Left lung (tissue), 4 donors: ENCODE measurements at regions not wholly inside any gene's neighbourhood (a gene's known extent, or its start where the extent isn't known, plus 50 kb on each side); places are given as distances from the start of the nearest gene placed in this dataset.

Source experiments
- ATAC-seq: fragments of 200-7000 bp; cut with Tn5 transposase; one replicate; pipeline ENCODE4 v1.9.1; 2020; ENCODE audit warnings: moderate library complexity
- DNase-seq, 4 donors: peaks; one replicate each; pipeline ENCODE4 v3.0.0-alpha.2; 2013 to 2020
- H3K27ac ChIP-seq, 2 donors: fragments of 200-600 bp; sonication (generic) in 1 of 2; one replicate each; pipeline versions ENCODE4 v1.5.0 to v1.8.0; 2020 to 2021
- H3K27me3 ChIP-seq, 2 donors: fragments of 200-600 bp; sonication (generic) in 1 of 2; one replicate each; pipeline versions ENCODE4 v1.5.0 to v1.8.0; 2020 to 2021
- H3K36me3 ChIP-seq, 2 donors: fragments of 200-600 bp; sonication (generic) in 1 of 2; one replicate each; pipeline versions ENCODE4 v1.5.0 to v1.8.0; 2020 to 2021
- H3K4me1 ChIP-seq, 2 donors: fragments of 200-600 bp; one replicate each; pipeline ENCODE4 v1.8.0; 2021
- H3K4me3 ChIP-seq, 2 donors: fragments of 200-600 bp; sonication (generic) in 1 of 2; one replicate each; pipeline versions ENCODE4 v1.5.0 to v1.8.0; 2020 to 2021; ENCODE audit warnings: mild to moderate bottlenecking in 1 of 2
- H3K9me3 ChIP-seq, 2 donors: fragments of 200-600 bp; sonication (generic) in 1 of 2; one replicate each; pipeline versions ENCODE4 v1.5.0 to v1.8.0; 2020 to 2021
- intact Hi-C, 2 donors: fragments of 100-400 bp; cut with DNase I; formaldehyde crosslinking; loops; one replicate each; pipeline versions ENCODE4 v1.11.2 to v1.14.2; 2022
- TF ChIP-seq, protein P1 (sequence below), 2 donors: fragments of 200-600 bp; sonication (generic) in 1 of 2; IDR thresholded peaks; one replicate each; pipeline versions ENCODE4 v1.5.0 to v1.8.0; 2021; ENCODE audit warnings: antibody characterized with exemption in 2 of 2
- donor health status: DM: no; HTN: yes; CAD: no.
- donor health status: DM: no; HTN: no; CAD: no.

DNA sequence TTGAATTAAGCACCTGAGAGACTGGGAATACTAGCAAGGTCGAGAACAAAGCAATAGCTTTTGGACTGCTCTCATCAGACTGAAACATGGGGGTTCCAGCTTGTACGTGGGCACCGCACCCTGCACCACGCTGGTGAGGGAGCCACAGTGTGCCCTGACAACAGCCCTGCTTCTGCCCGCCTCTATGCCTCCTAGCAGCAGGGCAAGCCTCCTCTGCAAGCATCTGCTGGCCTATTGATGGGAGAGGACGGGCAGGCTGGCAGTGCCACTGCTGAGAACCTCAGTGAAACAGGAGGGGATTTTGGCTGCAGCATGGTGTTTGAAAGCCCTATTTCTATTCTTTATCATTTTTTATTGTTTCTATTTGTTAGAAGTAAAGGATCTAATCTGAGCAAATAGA is 146.1 kb upstream of the OTOS start:
- Histone ChIP-seq H3K4me3 (no peak overlapping the region), H3K9me3 (no peaks in the 10 kb centered on the region), H3K27me3 (peaks cover 0 to 6% of the 10 kb centered on the region in 2 donors), H3K36me3 (no peaks in the 10 kb centered on the region), H3K4me1 (no peaks in the 10 kb centered on the region), H3K27ac (no peak overlapping the region)
- ATAC-seq (no peak), DNase-seq (no peak)
- TF ChIP-seq, protein P1, sequence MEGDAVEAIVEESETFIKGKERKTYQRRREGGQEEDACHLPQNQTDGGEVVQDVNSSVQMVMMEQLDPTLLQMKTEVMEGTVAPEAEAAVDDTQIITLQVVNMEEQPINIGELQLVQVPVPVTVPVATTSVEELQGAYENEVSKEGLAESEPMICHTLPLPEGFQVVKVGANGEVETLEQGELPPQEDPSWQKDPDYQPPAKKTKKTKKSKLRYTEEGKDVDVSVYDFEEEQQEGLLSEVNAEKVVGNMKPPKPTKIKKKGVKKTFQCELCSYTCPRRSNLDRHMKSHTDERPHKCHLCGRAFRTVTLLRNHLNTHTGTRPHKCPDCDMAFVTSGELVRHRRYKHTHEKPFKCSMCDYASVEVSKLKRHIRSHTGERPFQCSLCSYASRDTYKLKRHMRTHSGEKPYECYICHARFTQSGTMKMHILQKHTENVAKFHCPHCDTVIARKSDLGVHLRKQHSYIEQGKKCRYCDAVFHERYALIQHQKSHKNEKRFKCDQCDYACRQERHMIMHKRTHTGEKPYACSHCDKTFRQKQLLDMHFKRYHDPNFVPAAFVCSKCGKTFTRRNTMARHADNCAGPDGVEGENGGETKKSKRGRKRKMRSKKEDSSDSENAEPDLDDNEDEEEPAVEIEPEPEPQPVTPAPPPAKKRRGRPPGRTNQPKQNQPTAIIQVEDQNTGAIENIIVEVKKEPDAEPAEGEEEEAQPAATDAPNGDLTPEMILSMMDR (IDR thresholded peaks at IDR 0.05): no peak
- intact Hi-C loops: no loop called here

DNA sequence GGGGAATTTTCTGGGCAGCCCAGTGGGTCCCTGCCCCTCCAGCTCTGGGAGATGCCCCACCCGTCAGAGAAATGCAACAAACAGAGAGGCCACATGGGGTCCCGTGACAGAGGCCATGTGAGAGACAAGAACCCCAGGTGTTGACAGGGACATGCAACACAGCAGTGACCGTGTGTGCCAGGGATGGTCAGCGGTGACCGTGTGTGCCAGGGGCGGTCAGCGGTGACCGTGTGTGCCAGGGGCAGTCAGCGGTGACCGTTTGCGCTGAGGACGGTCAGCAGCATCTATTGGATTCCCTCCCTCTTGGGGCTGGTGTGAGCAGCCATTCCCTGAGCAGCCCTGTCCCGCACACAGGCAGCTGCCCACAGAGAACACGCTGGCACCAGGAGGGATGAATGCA is 146.6 kb upstream of the OTOS start:
- TF ChIP-seq, protein P1 (IDR thresholded peaks at IDR 0.05): no peak
- no peak for ATAC-seq

DNA sequence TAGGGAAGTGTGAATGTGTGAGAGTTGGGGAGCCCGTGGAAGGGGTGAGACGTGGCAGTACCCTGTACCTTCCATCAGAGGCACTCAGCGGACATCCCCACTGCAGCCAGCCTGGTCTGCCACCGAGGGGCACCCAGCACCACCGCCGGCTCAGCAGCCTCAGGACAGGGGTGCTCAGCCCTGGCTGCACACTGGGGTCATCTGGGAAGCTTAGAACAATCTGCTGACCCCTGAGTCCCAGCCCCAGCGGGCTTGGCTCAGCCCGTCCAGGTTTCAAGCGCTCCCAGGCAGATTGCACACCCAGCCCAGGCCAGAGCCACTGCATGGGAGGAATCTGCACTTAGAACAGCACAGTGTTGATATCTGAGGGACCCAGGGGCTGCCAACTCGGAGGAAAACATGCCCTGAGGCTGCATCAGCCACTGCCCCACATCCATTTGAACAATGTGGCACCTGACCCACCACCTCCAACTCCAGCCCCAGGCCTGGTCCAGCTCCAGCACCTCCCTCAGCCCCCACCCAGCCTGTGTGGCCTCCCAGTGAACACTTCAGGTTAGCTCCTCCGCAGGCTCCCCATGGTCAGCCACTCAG is 147.1 kb upstream of the OTOS start:
- ATAC-seq (peak; percentile 12), DNase-seq (peak in 2 of 4 donors; percentile 17 to 65)
- Histone ChIP-seq H3K27ac (no peak overlapping the region), H3K4me1 (no peaks in the 10 kb centered on the region), H3K4me3 (no peak overlapping the region), H3K9me3 (no peaks in the 10 kb centered on the region), H3K27me3 (peaks cover 0 to 6% of the 10 kb centered on the region in 2 donors), H3K36me3 (no peaks in the 10 kb centered on the region)
- TF ChIP-seq, protein P1 (IDR thresholded peaks at IDR 0.05): no peak
- intact Hi-C loops: no loop called here

More for the DNA sequence above, 146.6 kb upstream of the OTOS start:
- Histone ChIP-seq H3K9me3 (no peaks in the 10 kb centered on the region), H3K36me3 (no peaks in the 10 kb centered on the region), H3K4me3 (no peak overlapping the region), H3K27ac (no peak overlapping the region), H3K4me1 (no peaks in the 10 kb centered on the region), H3K27me3 (peaks cover 0 to 6% of the 10 kb centered on the region in 2 donors)
- intact Hi-C loops: no loop called here
- DNase-seq: peak in 1 of 4 donors; percentile 52

DNA sequence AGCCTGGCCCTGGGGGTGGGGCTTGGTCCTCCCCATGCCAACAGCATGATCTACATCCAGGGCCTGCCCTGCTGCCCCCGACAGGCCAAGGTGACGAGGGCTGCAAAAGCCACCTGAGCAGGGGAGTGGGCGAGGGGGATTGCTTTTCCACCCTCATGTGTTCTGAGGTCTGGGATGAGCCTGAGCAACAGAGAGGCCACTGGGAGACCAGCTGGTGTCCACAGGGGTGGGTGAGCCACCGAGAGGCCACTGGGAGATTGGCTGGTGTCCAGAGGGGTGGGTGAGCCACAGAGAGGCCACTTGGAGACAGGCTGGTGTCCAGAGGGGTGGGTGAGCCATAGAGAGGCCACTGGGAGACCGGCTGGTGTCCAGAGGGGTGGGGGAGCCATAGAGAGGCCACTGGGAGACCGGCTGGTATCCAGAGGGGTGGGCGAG is 147.4 kb upstream of the GPC1 start:
- ATAC-seq: no peak
- Histone ChIP-seq H3K27me3 (peaks cover 0 to 6% of the 10 kb centered on the region in 2 donors), H3K36me3 (no peaks in the 10 kb centered on the region), H3K4me3 (no peak overlapping the region), H3K27ac (no peak overlapping the region), H3K4me1 (no peaks in the 10 kb centered on the region), H3K9me3 (no peaks in the 10 kb centered on the region)
- intact Hi-C loops: no loop called here
- TF ChIP-seq, protein P1 (IDR thresholded peaks at IDR 0.05): no peak
- DNase-seq: no peak

DNA sequence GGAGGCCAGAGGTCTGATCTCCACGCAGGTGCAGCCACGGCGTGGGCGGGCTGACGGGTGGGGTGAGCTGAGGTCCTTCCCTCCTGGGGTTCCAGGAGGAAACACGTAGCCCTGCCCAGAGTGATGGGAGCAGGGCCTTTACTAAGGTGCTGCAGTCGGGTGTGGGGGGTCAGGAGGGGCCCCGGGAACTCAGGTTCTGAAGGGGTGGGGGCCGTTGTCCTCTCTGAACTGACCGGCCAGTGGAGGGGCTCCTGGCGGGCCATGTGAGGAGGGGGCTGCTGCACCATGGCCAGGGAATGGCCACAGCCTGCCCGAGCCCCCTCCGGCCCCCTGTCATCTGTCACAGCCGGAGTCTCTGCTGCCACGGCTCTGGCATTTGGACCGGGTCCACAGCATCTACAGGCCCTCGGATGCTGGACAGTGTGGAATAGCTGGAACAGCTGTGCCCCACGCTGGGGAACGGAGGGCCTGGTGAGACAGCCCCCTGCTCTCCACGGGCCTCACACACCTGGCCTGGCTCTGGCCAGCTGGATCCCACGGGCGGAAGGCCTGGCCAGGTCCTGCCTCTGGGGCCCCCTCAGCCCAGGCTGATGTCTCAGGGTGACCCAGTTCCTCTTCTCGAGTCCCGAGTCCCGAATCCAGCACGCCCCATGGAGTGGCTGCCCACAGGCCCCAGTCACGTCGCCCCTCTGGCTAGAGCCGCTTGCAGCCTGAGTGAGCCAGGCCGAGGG is 145.6 kb upstream of the GPC1 start:
- H3K9me3 ChIP-seq: no peaks in the 10 kb centered on the region
- H3K4me3 ChIP-seq: no peak overlapping the region
- peak in 1 of 4 donors; percentile 72 for DNase-seq
- TF ChIP-seq, protein P1 (IDR thresholded peaks at IDR 0.05): no peak
- no peaks in the 10 kb centered on the region for H3K4me1 ChIP-seq
- no peak for ATAC-seq
- H3K27me3 ChIP-seq: peaks cover 0 to 9% of the 10 kb centered on the region in 2 donors
- H3K27ac ChIP-seq: no peak overlapping the region
- intact Hi-C loops: no loop called here
- H3K36me3 ChIP-seq: no peaks in the 10 kb centered on the region
